ENCODE measurements at regions not wholly inside any gene's neighbourhood (a gene's known extent, or its start where the extent isn't known, plus 50 kb on each side); places are given as distances from the start of the nearest gene placed in this dataset.

DNA sequence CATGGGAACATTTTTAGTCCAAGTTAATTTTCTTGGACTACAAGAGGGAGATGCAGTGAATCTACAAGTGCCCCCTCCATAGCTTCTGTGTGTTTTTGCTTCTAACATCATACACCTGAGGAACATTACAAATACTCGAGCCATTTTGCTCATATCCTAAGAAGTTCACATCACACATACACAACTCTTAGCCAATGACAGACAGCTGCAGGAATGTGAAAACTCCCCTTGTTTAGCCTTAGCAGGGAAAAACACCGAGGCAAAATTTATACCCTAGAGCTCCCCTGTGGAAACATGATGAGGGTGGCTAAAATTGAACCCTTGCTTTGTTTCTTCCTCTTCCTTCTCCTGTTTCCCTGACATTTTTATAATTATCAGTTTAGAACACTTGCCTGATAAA, 928.3 kb upstream of the NRXN1 start:
- TF ChIP-seq POLR2A (IDR thresholded peaks at IDR 0.05) (no peak), POLR2AphosphoS5 (IDR thresholded peaks at IDR 0.05) (no peak), EP300 (IDR thresholded peaks at IDR 0.05; ENCODE audit: low read depth) (no peak)
- TF ChIP-seq, protein P1, sequence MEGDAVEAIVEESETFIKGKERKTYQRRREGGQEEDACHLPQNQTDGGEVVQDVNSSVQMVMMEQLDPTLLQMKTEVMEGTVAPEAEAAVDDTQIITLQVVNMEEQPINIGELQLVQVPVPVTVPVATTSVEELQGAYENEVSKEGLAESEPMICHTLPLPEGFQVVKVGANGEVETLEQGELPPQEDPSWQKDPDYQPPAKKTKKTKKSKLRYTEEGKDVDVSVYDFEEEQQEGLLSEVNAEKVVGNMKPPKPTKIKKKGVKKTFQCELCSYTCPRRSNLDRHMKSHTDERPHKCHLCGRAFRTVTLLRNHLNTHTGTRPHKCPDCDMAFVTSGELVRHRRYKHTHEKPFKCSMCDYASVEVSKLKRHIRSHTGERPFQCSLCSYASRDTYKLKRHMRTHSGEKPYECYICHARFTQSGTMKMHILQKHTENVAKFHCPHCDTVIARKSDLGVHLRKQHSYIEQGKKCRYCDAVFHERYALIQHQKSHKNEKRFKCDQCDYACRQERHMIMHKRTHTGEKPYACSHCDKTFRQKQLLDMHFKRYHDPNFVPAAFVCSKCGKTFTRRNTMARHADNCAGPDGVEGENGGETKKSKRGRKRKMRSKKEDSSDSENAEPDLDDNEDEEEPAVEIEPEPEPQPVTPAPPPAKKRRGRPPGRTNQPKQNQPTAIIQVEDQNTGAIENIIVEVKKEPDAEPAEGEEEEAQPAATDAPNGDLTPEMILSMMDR (IDR thresholded peaks at IDR 0.05): no peak

All from transverse colon (tissue), 4 donors.